OCI-M2 (cell line): ENCODE measurements at regions not wholly inside any gene's neighbourhood (a gene's known extent, or its start where the extent isn't known, plus 50 kb on each side); places are given as distances from the start of the nearest gene placed in this dataset.

Experiments
- DNase-seq: peaks from one replicate; lab custom pipeline; 2025; ENCODE audit not compliant: unreplicated experiment; lab: John Stamatoyannopoulos, UW

GRCh38 chr12:126858560-126858959 lies 1408.4 kb upstream of the TMEM132C start:
- DNase-seq, result no peak

GRCh38 chr12:126860210-126860609 lies 1406.8 kb upstream of the TMEM132C start:
- DNase-seq, result no peak

- DNase-seq, result no peak
These were observed 1404.5 kb upstream of the TMEM132C start for GRCh38 chr12:126862500-126862899.

GRCh38 chr12:126869644-126870043 lies 1397.3 kb upstream of the TMEM132C start:
- no peak for DNase-seq

GRCh38 chr12:126873701-126874100 lies 1393.3 kb upstream of the TMEM132C start:
- no peak for DNase-seq

- no peak for DNase-seq
These were observed 1392.4 kb upstream of the TMEM132C start for GRCh38 chr12:126874427-126875026.

- no peak for DNase-seq
These were observed 1387.1 kb upstream of the TMEM132C start for GRCh38 chr12:126879842-126880241.

GRCh38 chr12:126883697-126884096 lies 1383.3 kb upstream of the TMEM132C start:
- no peak for DNase-seq

- no peak for DNase-seq
These were observed 1377.5 kb upstream of the TMEM132C start for GRCh38 chr12:126889501-126889900.

GRCh38 chr12:126890097-126890496 lies 1376.9 kb upstream of the TMEM132C start:
- no peak for DNase-seq

GRCh38 chr12:126891789-126892188 lies 1375.2 kb upstream of the TMEM132C start:
- no peak for DNase-seq

- DNase-seq, result no peak
These were observed 1370.7 kb upstream of the TMEM132C start for GRCh38 chr12:126895951-126896913.

- DNase-seq, result no peak
These were observed 1369.9 kb upstream of the TMEM132C start for GRCh38 chr12:126897102-126897501.

GRCh38 chr12:126897778-126898177 lies 1369.2 kb upstream of the TMEM132C start:
- DNase-seq, result no peak

- no peak for DNase-seq
These were observed 1368.4 kb upstream of the TMEM132C start for GRCh38 chr12:126898562-126898961.

GRCh38 chr12:126899926-126900792 lies 1366.8 kb upstream of the TMEM132C start:
- DNase-seq, result no peak

GRCh38 chr12:126903027-126903876 lies 1363.7 kb upstream of the TMEM132C start:
- DNase-seq, result no peak

- DNase-seq, result no peak
These were observed 1361.2 kb upstream of the TMEM132C start for GRCh38 chr12:126905752-126906151.

GRCh38 chr12:126907900-126908764 lies 1358.8 kb upstream of the TMEM132C start:
- no peak for DNase-seq

GRCh38 chr12:126908765-126909142 lies 1358.2 kb upstream of the TMEM132C start:
- DNase-seq, result no peak
